ENCODE measurements at regions not wholly inside any gene's neighbourhood (a gene's known extent, or its start where the extent isn't known, plus 50 kb on each side); places are given as distances from the start of the nearest gene placed in this dataset.

GRCh38 chr5:156164306-156164705 lies 162.7 kb upstream of the SGCD start:
- DNase-seq (ENCODE audit: low read depth), result no peak
- no peak overlapping the region for H3K4me3 ChIP-seq (ENCODE audit: low read depth, low read length)
- TF ChIP-seq CTCF (IDR thresholded peaks at IDR 0.05; ENCODE audit: control insufficient read depth, extremely low read depth, insufficient read depth), result no peak

GRCh38 chr5:156169495-156169894 lies 157.5 kb upstream of the SGCD start:
- H3K4me3 ChIP-seq (ENCODE audit: low read depth, low read length), result no peak overlapping the region
- no peak for DNase-seq (ENCODE audit: low read depth)
- no peak for TF ChIP-seq CTCF (IDR thresholded peaks at IDR 0.05; ENCODE audit: control insufficient read depth, extremely low read depth, insufficient read depth)

GRCh38 chr5:156170351-156170961 lies 156.5 kb upstream of the SGCD start:
- DNase-seq (ENCODE audit: low read depth), result no peak
- no peak overlapping the region for H3K4me3 ChIP-seq (ENCODE audit: low read depth, low read length)
- no peak for TF ChIP-seq CTCF (IDR thresholded peaks at IDR 0.05; ENCODE audit: control insufficient read depth, extremely low read depth, insufficient read depth)

- no peak overlapping the region for H3K4me3 ChIP-seq (ENCODE audit: low read depth, low read length)
- TF ChIP-seq CTCF (IDR thresholded peaks at IDR 0.05; ENCODE audit: control insufficient read depth, extremely low read depth, insufficient read depth), result no peak
Observed at GRCh38 chr5:156174225-156174624, 152.7 kb upstream of the SGCD start.

GRCh38 chr5:156178117-156178516 lies 148.8 kb upstream of the SGCD start:
- no peak for DNase-seq (ENCODE audit: low read depth)
- no peak overlapping the region for H3K4me3 ChIP-seq (ENCODE audit: low read depth, low read length)
- TF ChIP-seq CTCF (IDR thresholded peaks at IDR 0.05; ENCODE audit: control insufficient read depth, extremely low read depth, insufficient read depth), result no peak

More at GRCh38 chr5:156174225-156174624, 152.7 kb upstream of the SGCD start:
- DNase-seq (ENCODE audit: low read depth), result no peak

- no peak overlapping the region for H3K4me3 ChIP-seq (ENCODE audit: low read depth, low read length)
- TF ChIP-seq CTCF (IDR thresholded peaks at IDR 0.05; ENCODE audit: control insufficient read depth, extremely low read depth, insufficient read depth), result no peak
- DNase-seq (ENCODE audit: low read depth), result no peak
Observed at GRCh38 chr5:156181656-156182055, 145.3 kb upstream of the SGCD start.

Measured in LNCaP clone FGC (cell line).